ENCODE measurements at regions not wholly inside any gene's neighbourhood (a gene's known extent, or its start where the extent isn't known, plus 50 kb on each side); places are given as distances from the start of the nearest gene placed in this dataset.

DNA sequence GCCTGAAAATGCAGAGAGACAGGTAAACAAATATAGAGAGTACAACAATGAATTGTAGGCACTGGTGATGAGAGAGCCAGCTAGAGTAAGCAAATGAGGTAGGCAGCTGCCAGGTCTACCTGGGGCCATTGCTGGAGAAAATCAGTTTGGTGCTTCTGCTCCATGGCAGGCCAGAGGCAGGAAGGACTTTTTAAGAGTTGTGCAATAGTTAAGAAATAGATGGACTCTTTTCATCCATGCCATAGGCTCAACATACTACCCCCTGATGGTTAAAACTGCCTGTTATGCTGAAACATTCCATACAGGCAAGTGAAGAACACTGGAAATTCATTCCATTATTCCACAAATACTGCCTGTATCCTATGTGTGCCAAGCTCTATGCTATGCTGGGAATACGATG lies 86.5 kb upstream of the CCDC112 start:
- no peak for TF ChIP-seq YY1 (IDR thresholded peaks at IDR 0.05)
- TF ChIP-seq TAF1 (conservative IDR thresholded peaks at IDR 0.05), result no peak
- TF ChIP-seq, protein P1, sequence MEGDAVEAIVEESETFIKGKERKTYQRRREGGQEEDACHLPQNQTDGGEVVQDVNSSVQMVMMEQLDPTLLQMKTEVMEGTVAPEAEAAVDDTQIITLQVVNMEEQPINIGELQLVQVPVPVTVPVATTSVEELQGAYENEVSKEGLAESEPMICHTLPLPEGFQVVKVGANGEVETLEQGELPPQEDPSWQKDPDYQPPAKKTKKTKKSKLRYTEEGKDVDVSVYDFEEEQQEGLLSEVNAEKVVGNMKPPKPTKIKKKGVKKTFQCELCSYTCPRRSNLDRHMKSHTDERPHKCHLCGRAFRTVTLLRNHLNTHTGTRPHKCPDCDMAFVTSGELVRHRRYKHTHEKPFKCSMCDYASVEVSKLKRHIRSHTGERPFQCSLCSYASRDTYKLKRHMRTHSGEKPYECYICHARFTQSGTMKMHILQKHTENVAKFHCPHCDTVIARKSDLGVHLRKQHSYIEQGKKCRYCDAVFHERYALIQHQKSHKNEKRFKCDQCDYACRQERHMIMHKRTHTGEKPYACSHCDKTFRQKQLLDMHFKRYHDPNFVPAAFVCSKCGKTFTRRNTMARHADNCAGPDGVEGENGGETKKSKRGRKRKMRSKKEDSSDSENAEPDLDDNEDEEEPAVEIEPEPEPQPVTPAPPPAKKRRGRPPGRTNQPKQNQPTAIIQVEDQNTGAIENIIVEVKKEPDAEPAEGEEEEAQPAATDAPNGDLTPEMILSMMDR (IDR thresholded peaks at IDR 0.05; ENCODE audit: low read depth, low read length, missing input control), result no peak
- TF ChIP-seq, protein P2, sequence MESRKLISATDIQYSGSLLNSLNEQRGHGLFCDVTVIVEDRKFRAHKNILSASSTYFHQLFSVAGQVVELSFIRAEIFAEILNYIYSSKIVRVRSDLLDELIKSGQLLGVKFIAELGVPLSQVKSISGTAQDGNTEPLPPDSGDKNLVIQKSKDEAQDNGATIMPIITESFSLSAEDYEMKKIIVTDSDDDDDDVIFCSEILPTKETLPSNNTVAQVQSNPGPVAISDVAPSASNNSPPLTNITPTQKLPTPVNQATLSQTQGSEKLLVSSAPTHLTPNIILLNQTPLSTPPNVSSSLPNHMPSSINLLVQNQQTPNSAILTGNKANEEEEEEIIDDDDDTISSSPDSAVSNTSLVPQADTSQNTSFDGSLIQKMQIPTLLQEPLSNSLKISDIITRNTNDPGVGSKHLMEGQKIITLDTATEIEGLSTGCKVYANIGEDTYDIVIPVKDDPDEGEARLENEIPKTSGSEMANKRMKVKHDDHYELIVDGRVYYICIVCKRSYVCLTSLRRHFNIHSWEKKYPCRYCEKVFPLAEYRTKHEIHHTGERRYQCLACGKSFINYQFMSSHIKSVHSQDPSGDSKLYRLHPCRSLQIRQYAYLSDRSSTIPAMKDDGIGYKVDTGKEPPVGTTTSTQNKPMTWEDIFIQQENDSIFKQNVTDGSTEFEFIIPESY (IDR thresholded peaks at IDR 0.05), result no peak
- no peak for TF ChIP-seq HNF4G (IDR thresholded peaks at IDR 0.05)
- no peak for TF ChIP-seq EGR1 (IDR thresholded peaks at IDR 0.05; ENCODE audit: low read depth in 2 of 2)
- TF ChIP-seq RAD21 (IDR thresholded peaks at IDR 0.05), result no peak
- TF ChIP-seq GABPA (IDR thresholded peaks at IDR 0.05 in 1 of 2, conservative IDR thresholded peaks at IDR 0.05 in 1 of 2), result no peak
- TF ChIP-seq JUND (IDR thresholded peaks at IDR 0.05), result no peak
- TF ChIP-seq, protein P3, sequence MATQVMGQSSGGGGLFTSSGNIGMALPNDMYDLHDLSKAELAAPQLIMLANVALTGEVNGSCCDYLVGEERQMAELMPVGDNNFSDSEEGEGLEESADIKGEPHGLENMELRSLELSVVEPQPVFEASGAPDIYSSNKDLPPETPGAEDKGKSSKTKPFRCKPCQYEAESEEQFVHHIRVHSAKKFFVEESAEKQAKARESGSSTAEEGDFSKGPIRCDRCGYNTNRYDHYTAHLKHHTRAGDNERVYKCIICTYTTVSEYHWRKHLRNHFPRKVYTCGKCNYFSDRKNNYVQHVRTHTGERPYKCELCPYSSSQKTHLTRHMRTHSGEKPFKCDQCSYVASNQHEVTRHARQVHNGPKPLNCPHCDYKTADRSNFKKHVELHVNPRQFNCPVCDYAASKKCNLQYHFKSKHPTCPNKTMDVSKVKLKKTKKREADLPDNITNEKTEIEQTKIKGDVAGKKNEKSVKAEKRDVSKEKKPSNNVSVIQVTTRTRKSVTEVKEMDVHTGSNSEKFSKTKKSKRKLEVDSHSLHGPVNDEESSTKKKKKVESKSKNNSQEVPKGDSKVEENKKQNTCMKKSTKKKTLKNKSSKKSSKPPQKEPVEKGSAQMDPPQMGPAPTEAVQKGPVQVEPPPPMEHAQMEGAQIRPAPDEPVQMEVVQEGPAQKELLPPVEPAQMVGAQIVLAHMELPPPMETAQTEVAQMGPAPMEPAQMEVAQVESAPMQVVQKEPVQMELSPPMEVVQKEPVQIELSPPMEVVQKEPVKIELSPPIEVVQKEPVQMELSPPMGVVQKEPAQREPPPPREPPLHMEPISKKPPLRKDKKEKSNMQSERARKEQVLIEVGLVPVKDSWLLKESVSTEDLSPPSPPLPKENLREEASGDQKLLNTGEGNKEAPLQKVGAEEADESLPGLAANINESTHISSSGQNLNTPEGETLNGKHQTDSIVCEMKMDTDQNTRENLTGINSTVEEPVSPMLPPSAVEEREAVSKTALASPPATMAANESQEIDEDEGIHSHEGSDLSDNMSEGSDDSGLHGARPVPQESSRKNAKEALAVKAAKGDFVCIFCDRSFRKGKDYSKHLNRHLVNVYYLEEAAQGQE (IDR thresholded peaks at IDR 0.05), result no peak
- TF ChIP-seq RXRA (IDR thresholded peaks at IDR 0.05), result no peak
- no peak for TF ChIP-seq SP1 (IDR thresholded peaks at IDR 0.05)

All from liver (tissue), 3 donors.